Activated CD8-positive, alpha-beta memory T cell treated with anti-CD3 and anti-CD28 coated beads for 24 hours (primary cell): ENCODE measurements at regions not wholly inside any gene's neighbourhood (a gene's known extent, or its start where the extent isn't known, plus 50 kb on each side); places are given as distances from the start of the nearest gene placed in this dataset.
"Not testable (repeated sequence)": the region's sequence is repeated elsewhere in the genome, so short reads cannot be mapped to it uniquely, and the experiment has no call there.

ENCODE experiments used
- DNase-seq: peaks from one replicate; pipeline ENCODE4 v3.0.0-alpha.2; 2020

DNA sequence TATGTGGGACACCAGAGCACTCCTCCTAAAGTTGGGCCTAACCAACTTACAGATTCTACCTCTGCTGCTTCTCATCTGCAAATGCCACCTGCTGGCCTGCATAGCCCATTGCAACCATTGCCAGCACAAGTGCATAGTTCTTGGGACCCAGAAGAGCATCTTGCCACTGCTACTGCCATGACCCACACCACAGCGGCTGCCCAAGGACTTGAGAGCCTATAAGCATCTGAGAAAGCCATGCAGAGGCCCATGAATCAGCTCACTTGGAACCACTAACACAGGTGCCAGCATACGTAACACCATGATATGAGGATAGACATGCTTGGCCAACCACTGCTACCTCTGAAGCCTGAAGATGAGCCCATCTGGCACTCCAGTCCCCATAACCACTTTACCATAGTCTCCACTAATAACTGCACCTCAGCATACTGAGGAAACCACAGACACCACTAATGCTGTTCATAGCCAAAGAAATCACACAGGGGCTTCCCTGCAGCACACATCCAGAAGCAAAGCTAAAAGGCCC is 258.1 kb upstream of the AGTR2 start:
- DNase-seq: no peak

DNA sequence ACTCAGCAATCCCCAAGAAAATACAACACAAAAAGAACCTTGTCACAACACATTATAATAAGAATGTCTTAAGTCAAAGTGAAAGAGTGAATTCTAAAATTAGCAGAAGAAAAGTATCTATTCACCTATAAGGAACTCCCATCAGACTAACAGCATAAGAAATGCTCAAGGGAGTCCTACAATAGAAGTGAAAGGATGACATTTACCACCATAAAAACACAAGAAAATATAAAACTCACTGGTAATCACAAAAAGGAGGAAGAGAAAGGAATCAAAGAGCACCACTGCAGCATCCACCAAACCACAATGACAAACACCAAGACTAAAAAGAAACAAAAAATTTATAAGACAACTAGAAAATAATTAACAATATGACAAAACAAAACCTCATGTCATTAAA is 257.0 kb upstream of the AGTR2 start:
- no peak for DNase-seq

DNA sequence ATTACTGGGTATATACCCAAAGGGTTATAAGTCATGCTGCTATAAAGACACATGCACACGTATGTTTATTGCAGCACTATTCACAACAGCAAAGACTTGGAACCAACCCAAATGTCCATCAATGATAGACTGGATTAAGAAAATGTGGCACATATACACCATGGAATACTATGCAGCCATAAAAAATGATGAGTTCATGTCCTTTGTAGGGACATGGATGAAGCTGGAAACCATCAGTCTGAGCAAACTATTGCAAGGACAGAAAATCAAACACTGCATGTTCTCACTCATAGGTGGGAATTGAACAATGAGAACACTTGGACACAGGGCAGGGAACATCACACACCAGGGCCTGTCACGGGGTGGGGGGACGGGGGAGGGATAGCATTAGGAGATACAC is 254.9 kb upstream of the AGTR2 start:
- DNase-seq: not testable (repeated sequence)

- no peak for DNase-seq
These were observed 241.1 kb upstream of the AGTR2 start for GRCh38 chrX:115929480-115929879.

DNA sequence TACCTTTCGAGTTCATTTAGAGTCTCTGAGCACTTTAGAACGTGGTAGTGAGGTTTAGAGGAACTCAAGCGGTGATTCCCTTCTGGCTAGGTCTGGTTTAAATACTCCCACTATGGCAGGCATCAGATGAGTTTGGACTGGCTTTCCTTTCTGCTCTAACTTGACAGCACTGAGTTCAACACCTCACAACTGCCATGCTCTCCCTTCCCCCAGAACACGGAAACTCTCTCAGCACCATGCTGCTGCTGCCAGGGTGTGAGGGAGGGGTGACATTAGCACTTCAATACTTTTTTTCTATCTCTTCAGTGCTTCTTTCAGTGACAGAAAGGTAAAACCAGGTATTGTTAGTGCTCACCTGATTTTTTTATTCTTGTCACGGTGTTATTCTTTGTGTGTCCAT is 234.5 kb upstream of the AGTR2 start:
- DNase-seq: no peak

DNA sequence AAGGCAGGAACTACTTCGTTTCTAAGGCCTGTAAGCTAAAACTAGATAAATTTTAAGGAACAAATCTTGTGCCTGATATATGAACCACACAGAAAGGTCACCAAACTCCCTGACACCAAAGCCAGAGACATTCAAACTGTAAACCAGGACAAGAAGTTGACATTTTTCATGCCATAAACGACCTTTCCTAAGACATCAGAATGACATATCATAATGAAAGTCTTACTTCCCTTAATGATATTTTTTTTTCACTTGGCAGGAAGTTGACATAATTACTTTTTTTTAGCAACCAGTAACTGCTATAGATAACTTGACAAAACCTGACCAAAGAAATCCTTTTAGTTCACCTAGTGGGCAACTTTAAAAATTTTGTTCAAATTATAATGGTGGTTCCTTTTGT is 231.5 kb upstream of the AGTR2 start:
- no peak for DNase-seq

GRCh38 chrX:115939636-115940160 is 230.8 kb upstream of the AGTR2 start:
- no peak for DNase-seq

DNA sequence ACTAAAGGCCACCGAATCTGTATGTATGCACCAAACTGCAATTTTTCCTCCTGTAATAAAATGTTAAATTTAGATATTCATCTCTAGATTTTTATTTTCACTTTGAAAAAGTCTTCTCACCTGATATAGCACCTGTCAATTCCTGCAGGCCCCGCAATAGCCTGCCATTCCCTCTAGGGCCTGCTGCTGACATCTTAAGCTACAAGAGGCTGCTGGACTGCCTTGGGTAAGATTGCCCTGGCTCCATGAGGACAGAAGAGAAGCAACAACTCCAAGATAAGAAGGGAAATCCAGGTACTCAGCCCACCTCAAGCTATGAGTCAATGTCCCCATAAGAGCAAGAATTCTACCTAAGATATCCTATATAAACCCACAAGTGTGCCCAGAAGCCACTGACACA is 230.2 kb upstream of the AGTR2 start:
- DNase-seq: no peak

DNA sequence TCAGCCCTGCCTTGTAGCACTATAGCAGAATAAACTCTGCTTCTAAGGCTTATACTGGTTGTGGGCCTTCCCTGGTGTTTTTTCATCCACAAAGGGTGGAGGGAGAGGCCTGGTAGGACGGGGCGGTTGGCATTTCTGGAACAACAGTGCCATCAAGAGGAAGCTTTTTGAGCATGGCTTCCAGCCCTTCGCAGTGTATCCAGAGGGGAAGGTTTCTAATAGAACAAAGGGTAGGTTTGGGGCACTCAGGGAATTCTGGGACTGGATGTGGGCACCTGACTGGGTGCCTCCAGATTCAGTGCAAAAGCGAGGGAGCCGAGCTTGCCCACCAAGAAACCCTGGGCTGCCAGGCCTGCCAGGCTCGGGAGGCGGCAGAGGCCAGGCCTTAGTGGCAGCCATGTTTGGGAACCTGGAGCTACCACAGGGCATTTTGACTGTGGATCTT is 229.6 kb upstream of the AGTR2 start:
- no peak for DNase-seq

DNA sequence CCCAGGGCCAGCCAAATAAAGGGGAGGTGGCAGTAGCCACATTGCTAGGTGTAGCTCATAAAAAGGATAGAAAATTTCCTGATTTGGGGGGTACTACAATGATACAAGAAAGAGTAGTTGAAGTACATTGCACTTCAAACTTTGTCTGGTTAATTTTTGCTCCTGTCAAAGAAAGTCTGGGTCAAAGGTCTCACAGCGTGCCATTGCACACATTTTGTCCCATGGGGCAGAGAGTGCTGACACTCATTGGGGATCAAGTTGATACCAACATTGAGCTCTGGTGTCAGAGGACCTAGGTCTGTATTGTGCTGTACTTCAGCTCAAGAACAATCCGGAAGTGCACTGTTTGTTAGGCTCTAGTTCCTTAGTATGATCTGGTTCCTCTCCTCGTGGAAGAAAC is 229.2 kb upstream of the AGTR2 start:
- no peak for DNase-seq

GRCh38 chrX:115946059-115946458 is 224.5 kb upstream of the AGTR2 start:
- no peak for DNase-seq

DNA sequence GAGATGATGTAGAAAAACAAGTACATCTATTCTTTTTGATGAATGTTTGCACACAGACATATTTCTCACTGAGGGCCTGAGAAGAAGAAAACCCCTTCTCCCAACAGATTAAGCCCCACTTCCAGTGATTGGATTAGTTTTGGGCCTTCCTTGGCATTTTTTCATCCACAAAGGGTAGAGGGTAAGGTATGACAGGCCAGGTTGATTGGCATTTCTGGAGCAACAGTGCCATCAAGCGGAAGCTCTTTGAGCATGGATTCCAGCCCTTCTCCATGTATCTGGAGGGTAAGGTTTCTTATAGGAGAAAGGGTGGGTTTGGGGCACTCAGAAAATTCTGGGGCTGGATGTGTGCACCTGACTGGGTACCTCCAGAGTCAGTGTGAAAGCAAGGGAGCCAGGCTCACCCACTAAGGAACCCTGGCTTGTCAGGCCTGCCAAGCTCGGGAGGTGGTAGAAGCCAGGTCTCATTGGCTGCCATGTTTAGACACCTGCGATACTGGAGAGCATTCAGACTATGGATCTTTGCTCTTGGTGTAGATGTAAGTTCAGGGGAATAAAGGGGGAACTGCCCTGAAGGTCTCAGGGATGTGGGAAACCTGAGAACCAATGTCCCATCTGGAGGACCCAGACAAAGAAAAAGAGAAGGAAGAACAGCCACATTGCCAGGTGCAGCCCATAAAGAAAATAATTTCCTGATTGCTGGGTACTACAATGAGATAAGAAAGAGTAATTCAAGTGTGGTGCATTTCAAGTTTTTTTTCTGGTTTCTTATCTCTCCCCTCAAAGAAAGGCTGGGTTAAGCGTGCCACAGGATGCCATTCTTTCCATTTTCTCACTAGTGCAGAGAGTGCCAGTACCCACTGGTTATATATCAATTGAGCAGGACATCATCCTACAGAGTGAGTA is 222.3 kb upstream of the AGTR2 start:
- DNase-seq: no peak

GRCh38 chrX:115949900-115950822 is 220.4 kb upstream of the AGTR2 start:
- DNase-seq: no peak

- DNase-seq: no peak
These were observed 218.0 kb upstream of the AGTR2 start for GRCh38 chrX:115952417-115953092.

GRCh38 chrX:115957862-115958490 is 212.6 kb upstream of the AGTR2 start:
- no peak for DNase-seq

- DNase-seq: no peak
These were observed 211.7 kb upstream of the AGTR2 start for GRCh38 chrX:115958687-115959359.

DNA sequence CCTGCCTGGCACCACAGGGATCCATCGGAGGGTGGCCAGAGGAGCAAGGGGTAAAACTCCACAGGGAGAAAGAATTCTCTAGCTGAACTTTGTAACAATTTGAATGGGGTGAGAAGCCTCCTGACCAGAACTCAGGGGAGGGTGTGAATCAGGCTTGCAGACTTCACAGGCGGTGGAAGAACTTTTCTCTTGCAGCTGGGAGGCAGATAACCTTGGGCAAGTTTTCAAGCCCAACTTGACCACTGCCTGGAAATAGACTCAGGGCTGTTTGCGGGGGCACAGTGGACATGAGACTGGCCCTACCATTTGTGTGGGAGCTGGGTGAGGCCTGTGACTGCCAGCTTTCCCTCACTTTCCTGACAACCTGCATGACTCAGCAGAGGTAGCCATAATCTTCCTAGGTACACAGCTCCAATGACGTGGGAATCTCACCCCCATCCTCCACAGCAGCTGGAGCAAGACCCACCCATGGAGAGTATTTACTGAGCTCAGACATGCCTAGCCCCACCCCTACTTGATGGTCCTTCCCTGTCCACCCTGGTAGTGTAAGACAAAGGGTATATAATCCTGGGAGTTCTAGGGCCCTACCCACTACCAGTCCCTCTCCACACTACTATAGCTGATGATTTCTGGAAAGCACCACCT is 210.0 kb upstream of the AGTR2 start:
- DNase-seq: no peak

DNA sequence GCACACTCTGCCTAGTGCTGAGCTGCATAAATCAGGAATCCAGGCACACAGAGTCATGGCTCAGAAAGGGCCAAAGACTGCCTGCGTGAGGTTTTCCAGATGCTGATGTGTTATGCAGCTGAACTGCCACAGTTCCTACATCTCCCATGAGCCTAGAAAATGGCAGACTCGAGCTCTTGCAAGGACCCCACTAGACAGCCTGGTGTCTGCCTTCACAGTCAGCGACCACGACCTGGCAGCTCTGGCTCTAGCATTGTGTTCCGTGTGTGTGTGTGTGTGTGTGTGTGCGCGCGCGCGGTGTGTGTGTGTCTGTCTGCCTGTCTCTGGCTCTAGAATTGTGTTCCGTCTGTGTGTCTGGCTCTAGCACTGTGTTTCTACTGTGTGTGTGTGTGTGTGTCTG is 203.6 kb upstream of the AGTR2 start:
- DNase-seq: no peak

DNA sequence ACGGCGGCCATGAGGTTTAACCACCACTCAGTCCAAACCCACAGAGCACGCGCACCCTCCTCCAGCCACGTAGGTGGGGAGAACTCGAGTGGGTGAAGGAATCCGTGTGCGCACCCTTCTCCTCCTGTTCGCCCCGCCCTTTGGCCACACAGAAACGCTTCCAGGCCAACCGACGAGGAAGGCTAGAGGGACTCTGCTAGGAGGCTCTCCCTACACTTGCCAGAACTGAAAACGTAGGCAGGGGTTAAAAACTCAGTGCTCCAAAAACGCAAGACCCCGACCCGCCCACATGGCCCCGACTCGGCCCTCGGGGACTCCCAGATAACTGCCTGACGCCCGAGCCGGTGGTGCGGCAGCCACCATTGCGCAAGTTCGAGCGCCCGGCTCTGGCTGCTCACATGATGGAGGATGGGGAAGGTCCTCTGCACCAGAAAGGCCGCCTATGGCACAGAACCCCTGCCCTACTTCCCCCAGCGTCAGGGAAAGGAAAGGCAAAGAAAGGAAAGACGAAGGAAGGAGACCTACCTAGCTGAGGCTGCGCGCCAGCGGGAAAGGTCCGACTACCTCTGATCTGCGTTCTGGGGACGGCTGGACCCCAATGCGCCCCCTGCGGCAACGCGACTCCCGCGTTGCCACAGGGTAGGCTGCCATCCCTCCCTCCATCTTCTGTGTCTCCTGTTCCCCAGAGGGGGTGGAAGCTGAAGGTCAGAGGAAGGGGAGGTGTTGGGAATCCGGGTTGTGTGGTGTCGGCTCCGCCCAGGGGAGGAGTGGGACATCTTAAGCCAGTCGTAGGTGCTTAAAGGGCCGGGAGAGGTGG is 201.9 kb upstream of the AGTR2 start:
- DNase-seq: no peak

DNA sequence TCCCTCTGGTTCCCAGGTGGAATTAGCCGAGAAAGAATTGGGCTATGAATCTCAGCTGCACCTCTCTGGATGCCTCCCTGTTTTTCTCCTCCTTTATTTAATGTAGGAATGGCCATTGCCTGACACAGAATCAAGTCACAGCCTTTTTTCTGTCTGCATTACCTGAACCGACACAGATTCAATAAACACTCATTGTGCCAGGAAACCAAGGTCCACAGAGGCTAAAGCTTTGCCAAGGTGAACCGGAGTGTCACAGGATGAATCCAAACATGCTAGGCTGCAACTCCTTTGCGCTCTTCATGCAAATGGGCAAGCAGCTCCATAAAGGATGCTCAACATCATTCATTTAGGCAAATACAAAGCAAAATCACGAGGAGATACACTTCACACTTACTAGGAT is 199.8 kb upstream of the AGTR2 start:
- no peak for DNase-seq
